GM19397 (cell line): ENCODE measurements at regions not wholly inside any gene's neighbourhood (a gene's known extent, or its start where the extent isn't known, plus 50 kb on each side); places are given as distances from the start of the nearest gene placed in this dataset.
"Not testable (repeated sequence)": the region's sequence is repeated elsewhere in the genome, so short reads cannot be mapped to it uniquely, and the experiment has no call there.

ENCODE experiments used
- ATAC-seq: cut with Tn5 transposase; IDR thresholded peaks from one replicate; pipeline ENCODE4 v1.9.1; 2021; ENCODE audit warnings: mild to moderate bottlenecking, moderate library complexity; ENCODE audit not compliant: unreplicated experiment

DNA sequence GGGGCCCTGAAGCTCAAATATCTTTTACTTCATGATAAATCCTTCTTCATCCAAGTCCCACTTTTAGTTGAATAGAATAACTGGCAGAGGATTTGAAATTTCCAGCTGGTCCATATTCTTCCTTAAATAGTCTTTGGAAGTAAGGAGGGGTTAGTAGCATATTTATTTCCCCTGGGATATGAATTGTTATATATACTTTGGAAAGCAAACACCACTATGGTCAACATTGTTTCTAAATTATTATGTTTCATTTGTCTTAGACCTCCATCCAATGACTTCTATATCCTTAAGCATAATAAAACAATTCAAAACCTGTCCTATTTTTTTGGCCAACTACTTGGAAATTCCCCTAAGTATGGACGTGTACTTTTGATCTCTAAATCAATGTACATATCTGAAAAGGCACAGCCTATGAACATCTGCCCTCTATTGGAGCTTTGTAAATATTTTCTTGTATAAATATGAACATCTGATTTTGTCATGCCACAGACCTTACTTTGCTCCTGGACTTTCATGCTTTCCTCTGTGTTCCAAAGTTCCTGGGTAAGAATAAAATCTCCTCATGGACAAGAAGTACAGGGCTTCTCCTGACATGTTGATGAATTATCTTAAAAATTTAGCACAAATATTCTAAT lies 1212.0 kb downstream of the GALC start:
- no peak for ATAC-seq

DNA sequence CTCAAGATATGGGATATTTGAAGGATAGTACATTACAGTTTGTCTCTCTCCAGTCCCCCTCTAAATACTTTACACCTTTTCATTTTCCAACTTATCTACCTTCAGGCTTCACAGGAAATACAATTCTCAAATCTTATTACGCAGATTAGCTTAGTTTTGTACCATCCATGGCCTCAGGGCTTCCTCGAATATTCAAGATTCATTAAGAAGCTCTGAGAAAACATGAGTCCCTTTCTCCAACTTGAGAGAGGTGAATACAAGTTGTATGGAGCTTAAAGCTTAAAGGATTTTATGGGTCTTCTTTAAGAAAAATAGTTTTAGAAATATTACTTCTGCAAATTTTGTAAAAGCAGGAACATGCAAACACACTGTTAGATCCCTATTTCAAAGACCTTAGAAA lies 1212.5 kb downstream of the GALC start:
- no peak for ATAC-seq

DNA sequence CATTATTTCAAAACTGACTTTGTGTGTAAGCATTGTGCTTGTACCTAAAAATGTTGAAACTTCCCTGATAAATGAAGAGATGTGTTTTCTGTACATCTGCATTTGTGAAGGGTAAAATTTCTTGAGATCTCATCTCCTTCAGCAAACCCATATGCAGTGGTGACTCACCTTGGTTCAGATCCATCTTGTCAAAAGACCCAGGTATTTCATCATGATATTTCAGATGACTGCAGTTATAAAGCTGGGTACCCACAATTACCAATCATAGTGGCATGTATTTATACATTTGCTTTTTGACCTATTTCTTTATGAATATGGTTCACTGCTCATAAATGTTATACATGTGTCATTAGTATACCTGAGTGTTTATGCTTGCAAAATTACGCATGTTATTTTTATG lies 1213.6 kb downstream of the GALC start:
- ATAC-seq: no peak

DNA sequence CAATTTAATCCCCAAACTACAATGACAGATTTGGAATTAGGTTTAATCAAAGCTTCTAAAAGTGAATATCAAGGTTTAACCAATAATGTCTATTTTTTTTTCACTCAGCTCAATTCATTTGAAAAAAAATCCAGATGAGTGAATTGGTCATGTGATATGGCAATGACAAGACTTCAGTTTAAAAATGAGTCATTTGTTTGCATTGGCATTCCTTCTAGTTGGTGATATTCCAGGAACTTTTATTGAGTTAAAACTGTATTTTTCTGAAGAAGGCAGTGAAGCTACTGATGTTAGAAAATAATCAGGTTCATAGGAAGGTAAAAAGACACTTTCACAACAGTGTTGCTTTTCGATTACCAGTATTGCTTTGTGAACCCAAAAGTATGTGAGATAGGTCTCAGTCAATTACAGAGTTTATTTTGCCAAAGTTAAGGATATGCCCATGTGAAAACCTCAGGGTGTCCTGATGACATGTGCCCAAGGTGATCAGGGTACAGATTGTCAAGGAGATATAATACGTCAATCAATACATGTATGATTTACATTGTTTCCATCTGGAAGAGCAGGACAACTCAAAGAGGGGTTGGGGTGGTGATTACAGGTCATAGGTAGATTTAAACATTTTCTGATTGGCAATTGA lies 1214.9 kb downstream of the GALC start:
- no peak for ATAC-seq

DNA sequence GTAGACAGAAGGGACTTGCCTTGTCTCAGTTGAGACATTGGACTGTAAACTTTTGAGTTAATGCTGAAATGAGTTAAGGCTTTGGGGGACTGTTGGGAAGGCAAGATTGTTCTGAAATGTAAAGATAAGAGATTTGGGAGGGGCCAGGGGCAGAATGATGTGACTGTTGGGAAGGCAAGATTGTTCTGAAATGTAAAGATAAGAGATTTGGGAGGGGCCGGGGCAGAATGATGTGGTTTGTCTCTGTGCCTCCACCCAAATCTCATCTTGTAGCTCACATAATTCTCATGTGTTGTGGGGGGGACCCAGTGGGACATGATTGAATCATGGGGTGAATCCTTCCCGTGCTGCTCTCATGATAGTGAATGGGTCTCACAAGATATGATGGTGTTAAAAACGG lies 1217.1 kb downstream of the GALC start:
- not testable (repeated sequence) for ATAC-seq

DNA sequence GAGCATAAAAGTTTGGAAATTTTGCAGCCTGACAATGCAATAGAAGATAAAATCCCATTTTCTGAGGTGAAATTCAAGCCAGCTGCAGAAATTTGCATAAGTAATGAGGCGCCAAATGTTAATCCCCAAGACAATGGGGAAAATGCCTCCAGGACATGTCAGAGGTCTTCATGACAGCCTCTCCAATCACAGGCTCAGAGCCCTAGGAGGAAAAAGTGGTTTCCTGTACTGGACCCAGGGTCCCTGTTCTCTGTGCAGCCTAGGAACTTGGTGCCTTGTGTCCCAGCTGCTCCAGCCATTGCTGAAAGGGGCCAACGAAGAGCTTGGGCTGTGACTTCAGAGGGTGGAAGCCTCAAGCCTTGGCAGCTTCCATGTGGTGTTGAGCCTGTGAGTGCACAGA lies 1218.1 kb downstream of the GALC start:
- no peak for ATAC-seq

DNA sequence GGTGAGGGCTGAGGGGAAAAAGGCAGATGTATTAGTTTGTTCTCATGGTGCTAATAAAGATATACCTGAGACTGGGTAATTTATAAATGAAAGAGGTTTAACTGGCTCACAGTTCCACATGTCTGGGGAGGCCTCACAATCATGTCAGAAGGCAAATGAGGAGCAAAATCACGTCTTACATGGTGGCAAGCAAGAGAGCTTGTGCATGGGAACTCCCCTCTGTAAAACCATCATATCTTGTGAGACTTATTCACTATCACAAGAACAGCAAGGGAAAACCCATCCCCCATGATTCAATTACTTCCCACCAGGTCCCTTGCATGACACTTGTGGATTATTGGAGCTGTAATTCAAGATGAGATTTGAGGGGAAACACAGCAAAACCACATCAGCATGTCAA lies 1220.9 kb downstream of the GALC start:
- no peak for ATAC-seq

DNA sequence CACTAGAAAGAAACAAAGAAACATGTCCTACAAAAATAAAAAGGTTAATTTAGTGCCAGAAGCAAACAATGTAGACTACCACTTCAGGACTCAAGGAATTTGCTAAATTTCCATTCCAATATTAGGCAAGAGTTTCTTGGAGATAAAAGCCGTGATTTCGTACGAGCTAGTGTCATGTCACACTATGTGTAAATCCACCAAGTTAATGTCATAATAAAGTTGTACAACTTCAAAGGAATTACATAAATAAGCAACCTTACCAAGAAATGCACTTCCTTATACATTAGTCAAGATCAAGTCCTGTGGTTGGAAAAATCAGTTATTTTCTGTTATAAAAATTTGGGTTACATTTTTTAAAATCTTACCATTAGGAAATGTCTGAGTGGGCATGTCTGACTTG lies 1222.8 kb downstream of the GALC start:
- no peak for ATAC-seq

DNA sequence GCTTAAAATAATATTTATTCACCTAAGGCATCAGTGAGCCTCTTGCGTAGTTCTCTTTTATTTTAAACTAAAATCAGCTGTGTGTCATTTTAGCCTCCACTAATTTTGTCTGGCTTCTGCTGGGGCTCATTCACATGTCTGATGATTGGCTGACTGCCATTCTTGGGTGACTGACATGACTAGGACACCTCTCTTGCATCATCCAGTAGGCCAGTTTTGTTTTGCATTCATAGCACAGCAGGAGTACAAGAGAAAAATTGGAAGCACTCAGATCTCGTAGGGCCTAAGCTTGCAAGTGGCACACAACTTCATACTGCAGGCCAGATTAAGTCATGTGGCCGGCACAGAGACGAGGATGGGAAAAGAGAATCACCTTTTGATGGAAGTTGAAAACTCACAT lies 1226.5 kb downstream of the GALC start:
- no peak for ATAC-seq

DNA sequence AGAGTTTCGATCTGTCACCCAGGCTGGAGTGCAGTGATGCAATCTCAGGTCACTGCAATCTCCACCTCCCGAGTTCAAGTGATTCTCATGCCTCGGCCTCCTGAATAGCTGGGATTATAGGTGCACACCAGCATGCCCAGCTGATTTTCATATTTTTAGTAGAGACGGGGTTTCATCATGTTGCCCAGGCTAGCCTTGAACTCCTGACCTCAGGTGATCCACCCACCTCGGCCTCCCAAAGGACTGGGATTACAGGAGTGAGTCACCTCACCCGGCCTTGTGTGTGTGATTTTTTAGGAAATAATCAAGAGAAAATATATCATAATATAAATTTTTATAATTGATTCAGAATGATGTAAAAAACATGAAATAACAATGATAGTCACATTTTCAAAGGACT lies 1231.4 kb downstream of the GALC start:
- ATAC-seq: no peak

DNA sequence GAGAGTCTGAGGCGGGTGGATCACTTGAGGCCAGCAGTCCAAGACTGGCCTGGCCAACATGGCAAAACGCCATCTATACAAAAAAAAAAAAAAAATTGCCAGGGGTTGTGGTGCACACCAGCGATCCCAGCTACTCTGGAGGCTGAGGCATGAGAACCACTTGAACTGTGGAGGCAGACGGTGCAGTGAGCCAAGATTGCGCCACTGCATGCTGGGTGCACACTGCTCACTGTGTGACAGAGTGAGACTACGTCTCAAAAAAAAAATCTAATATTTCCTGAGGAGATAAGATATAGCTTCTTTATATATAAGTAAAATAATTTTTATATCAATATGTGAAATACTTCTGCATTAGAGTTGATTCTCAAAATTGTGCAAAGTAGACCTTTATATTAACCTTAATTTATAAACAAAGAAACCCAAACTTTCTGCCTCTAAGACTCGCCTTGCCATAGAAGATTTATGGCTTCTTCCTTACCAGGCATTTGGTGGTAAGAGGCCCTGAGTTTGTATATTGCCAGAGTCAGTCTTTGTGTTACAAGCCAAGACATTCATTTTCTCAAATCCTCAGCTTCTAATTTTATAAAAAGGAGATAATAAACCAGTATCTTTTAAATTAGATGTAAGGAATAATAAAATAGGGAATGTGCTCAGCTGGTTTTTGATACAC lies 1226.7 kb downstream of the FLRT2 start:
- ATAC-seq: no peak

DNA sequence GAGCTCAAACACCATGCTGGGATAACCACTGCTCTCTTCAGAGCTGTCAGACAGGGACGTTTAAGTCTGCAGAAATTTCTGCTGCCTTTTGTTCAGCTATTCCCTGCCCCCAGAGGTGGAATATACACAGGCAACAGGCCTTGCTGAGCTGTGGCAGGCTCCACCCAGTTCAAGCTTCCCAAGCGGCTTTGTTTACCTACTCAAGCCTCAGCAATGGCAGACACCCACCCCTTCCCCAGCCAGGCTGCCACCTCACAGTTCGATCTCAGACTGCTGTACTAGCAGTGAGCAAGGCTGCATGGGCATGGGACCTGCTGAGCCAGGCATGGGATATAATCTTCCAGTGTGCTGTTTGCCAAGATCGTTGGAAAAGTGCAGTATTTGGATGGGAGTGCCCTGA lies 1220.5 kb downstream of the FLRT2 start:
- not testable (repeated sequence) for ATAC-seq

DNA sequence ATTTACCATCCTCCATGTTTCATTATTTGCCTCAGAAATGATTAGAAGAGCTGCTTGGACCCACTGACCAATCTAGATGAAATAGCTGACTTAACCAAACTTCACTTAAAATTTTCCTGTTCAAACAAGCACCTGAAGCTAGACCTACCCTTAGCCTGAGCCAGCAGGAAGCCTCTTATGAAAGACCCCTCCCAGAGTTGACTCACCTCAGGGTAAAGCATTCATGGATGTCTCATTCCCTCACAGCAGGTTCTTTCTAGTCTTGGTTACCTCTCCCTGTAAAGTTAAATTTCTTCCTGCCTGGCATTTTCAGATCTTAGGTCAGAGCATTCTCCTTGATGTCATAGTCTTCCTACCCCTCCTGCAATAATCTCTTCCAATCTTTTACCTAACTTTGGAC lies 1209.8 kb downstream of the FLRT2 start:
- ATAC-seq: no peak

DNA sequence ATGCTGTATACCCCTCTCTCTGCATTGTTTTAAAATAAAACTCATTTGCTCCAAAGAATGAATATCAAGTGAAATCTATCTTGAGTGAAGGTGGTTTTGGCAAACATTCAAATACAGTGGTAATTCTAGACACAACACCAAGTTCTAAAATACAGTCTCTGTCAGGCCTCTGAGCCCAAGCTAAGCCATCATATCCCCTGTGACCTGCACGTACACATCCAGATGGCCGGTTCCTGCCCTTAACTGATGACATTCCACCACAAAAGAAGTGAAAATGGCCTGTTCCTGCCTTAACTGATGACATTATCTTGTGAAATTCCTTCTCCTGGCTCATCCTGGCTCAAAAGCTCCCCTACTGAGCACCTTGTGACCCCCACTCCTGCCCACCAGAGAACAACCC lies 1201.5 kb downstream of the FLRT2 start:
- not testable (repeated sequence) for ATAC-seq

DNA sequence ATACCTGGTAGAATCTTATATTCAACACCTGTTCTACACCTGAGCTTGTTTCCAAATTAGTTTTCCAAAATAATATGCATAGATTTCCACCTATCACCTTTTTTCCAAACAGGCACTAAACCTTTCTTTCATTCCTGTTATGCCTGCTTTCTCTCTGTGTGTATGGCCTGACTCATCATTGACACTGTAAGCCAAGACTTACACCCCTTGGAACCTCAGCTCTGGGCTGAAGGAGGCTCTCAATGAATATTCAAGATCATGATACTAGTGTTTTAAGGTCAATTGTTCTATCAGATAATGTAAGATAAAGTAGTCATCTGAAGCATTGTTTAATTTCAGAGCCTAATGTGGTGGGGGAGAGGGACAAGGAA lies 1193.3 kb downstream of the FLRT2 start:
- no peak for ATAC-seq

DNA sequence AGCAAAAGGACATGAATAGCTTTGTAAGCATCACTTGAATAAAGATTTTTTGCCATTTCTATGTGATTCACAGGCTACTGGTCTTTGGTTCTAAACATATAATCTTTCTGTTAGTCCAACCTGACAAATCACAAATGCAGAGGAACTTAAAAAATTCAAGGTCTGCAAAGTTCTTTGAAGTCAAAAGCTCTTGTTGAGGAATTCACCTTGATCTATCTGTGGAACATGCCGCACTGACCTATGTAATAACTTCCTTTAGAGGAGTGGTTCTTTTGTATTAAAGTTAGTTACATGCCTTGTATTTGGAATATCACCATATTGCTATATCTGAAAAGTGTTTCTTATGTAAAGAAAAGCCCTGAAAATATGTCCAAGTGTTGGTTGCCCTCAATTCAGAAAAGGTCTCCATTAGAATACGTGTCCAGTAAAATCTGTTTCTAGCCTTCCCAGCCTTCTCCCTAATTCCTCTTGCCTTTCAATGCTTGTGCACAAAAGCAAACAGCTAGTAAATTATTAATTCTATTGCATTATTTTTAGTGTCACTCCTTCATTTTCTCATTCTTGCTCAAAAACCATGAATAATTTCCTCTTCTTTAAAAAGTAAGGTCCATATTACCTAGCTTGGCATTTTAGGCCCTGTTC lies 1192.8 kb downstream of the FLRT2 start:
- ATAC-seq: no peak

DNA sequence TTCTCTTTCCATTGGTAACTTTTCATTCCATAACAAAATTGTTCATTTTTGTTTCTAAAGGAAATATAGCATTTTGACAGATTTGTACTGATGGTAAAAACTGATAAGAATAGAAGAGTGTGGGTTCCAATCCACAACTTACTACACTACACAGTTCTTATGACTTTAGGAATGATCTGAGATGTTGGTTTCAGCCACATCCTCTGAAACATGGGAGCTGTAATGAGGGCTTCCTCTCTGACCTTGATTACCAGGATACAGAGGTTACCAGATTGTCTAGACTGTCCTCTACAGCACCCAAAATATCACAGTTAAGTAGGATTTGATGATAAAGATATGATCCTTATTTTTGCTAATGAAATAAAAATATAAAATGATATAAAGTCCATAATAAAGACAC lies 1184.6 kb downstream of the FLRT2 start:
- no peak for ATAC-seq

DNA sequence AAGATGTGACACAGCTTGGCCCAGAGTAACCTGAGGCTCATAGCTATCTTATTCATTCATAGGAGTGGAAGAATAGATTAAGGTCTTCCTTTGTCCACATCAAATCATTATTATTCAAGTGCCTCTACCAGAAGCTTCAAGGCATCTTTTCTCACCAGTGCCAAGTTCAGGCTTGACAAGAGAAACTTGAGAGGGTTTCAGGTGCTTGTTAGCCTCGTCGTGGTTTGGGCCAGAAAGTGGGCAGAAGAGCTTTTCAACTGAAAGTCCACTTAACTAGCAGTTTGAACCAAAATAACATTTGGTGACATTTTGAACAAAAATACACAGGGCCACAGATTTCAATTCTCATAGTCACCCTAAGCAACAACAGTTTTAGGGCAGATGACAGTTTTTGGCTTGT lies 1184.2 kb downstream of the FLRT2 start:
- no peak for ATAC-seq

DNA sequence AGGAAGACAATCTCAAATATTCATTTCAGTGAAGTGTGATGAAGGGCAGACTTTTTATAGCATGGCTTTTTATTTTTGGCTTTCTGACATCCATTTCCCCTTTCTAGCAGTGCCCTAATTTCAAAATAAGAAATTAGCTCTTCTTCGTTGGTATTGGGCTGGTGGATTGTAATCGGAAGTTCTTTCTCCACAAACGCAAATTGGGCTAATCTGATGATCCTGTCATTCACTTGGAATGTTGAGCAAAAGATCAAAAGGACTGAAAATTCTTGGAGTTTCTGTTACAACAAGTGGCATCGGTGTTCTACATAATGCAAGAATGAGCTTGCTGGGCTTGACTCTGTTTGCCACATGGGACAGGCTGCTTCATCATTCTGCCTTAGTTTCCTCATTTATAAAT lies 1182.8 kb downstream of the FLRT2 start:
- ATAC-seq: no peak

DNA sequence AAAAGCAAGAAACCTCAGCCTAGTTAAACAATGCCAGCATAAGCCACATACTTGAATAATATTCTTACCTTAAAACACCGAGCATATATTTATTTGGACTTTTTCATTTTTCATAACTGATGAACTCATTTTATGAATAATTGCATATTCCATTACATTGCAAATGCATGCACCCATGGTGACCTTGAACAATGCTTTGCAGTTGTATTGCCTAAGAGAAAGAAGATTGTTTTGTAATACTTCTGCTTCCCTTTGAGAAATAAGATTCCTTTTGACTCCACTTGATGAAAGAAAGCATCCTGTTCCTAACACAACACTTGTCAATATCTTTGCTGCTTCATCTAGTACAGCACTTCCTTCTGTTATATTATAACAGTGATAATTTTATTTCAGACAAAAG lies 1182.2 kb downstream of the FLRT2 start:
- no peak for ATAC-seq

DNA sequence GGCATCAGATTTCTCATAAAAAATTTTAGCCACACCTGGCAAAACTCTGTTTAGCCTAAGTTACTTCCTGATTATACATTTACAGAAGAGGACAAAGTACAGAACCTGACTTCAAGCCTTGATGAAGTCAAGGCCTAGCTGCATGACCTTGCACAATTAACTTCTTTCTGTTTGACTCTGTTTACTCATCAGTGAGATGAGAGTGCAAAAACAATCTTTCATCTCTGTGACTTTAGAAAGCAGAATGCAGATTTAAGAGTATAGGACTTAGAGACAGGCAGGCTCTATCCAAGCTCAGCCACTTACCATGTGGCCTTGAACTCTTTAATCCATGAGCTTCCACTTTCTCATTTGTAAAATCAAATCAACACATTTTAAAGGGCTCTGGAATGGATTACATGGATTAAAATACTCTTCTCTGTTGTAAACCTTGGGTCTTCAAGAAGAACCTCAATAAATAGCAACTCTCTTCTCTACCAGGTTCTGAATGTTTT lies 1178.9 kb downstream of the FLRT2 start:
- no peak for ATAC-seq

DNA sequence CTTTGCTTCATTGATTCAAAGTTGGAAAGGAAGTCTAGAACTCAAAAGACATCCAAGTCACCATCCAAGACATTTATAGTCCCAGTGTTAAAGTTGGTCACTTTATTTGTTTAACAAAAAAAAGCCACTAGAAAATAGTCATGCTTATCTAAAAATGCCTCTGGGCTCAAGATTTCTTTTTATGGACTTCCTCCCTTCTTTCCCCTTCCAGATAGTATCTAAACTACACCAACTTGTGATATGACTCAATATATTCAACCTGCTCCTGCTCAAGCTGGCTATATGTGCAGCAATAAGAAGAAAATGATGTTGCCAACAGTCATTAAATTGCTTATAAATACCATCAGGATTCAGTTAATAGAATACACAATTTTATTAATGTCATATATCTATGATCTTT lies 1177.1 kb downstream of the FLRT2 start:
- ATAC-seq: no peak
